ENCODE measurements at regions not wholly inside any gene's neighbourhood (a gene's known extent, or its start where the extent isn't known, plus 50 kb on each side); places are given as distances from the start of the nearest gene placed in this dataset.
"Not testable (repeated sequence)": the region's sequence is repeated elsewhere in the genome, so short reads cannot be mapped to it uniquely, and the experiment has no call there.

DNA sequence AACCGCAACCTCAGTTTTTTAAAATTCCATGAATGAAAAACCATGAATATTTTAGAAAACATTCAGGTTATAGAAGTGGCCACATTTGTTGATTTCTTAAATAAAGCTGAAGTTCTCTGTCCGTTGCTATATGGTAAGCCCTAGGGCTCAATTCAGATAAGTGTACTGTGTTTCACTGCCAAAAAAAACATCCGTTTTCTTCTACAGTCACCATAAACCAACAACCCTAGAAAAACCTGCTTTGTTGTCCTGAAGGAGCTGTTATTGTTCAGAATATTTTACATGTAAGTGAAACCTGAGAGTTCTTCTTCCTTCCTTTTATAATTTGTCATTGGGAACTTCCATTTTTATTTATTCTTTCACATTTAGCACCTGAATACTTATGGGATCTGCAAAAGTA lies 274.1 kb downstream of the TFAP2A start:
- peaks cover 0 to 3% (median 0%) of the 10 kb centered on the region in 5 donors for H3K36me3 Mint-ChIP-seq
- H3K27ac ChIP-seq (ENCODE audit: low read depth, low read length), result no peak overlapping the region
- intact Hi-C loops (cut with micrococcal nuclease), result no loop called here
- ATAC-seq (no peak), DNase-seq (no peak)
- no peaks in the 10 kb centered on the region for H3K36me3 ChIP-seq (ENCODE audit: control insufficient read depth in 2 of 3, insufficient read depth in 3 of 3, low read length in 3 of 3)
- CTCF ChIA-PET, result no interaction called here
- POLR2A ChIA-PET, result no interaction called here
- H3K27ac Mint-ChIP-seq, result no peak overlapping the region
- H3K9me3 Mint-ChIP-seq, result peaks cover 0 to 10% (median 0%) of the 10 kb centered on the region in 11 donors
- H3K4me1 ChIP-seq (ENCODE audit: control insufficient read depth in 2 of 2, insufficient read depth in 2 of 2, low read length in 2 of 2), result no peaks in the 10 kb centered on the region
- no peak overlapping the region for H3K4me3 Mint-ChIP-seq
- H3K4me1 Mint-ChIP-seq, result no peaks in the 10 kb centered on the region
- no peaks in the 10 kb centered on the region for H3K9me3 ChIP-seq (ENCODE audit: control insufficient read depth in 2 of 3, low read length in 3 of 3)
- H3K27me3 ChIP-seq (ENCODE audit: control insufficient read depth in 2 of 2, insufficient read depth in 2 of 2, low read length in 2 of 2), result no peaks in the 10 kb centered on the region
- no peak overlapping the region for H3K4me3 ChIP-seq (ENCODE audit: low read length)
- peaks cover 0 to 4% (median 0%) of the 10 kb centered on the region in 5 donors for H3K27me3 Mint-ChIP-seq

DNA sequence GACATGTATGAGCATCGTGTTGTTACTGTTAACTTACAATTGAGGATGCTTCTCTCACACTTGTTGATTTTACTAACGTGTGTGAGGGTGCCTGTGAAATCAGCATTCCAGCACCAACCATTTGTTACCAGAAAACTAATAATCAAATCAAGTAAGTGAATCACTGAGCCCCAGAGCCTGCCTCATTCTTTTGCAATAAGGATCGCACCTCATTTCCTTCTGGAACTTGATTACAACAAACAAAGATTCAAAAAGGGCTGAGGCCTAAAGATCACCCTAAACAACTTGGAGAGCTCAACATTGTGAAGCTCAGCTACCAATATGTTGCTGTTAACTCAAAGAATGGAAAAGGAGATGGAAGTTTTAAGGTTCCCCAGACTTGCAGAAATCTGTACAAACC lies 274.7 kb downstream of the TFAP2A start:
- DNase-seq, result no peak
- H3K4me3 ChIP-seq (ENCODE audit: low read length), result no peak overlapping the region
- Mint-ChIP-seq H3K9me3 (peaks cover 0 to 10% (median 2%) of the 10 kb centered on the region in 11 donors), H3K36me3 (peaks cover 0 to 3% (median 0%) of the 10 kb centered on the region in 5 donors), H3K27me3 (peaks cover 0 to 4% (median 0%) of the 10 kb centered on the region in 5 donors), H3K4me3 (no peak overlapping the region), H3K27ac (no peak overlapping the region), H3K4me1 (no peaks in the 10 kb centered on the region)
- intact Hi-C loops (cut with micrococcal nuclease), result no loop called here
- no peaks in the 10 kb centered on the region for H3K9me3 ChIP-seq (ENCODE audit: control insufficient read depth in 2 of 3, low read length in 3 of 3)
- no peak for ATAC-seq
- ChIA-PET CTCF (no interaction called here), POLR2A (no interaction called here)
- no peaks in the 10 kb centered on the region for H3K36me3 ChIP-seq (ENCODE audit: control insufficient read depth in 2 of 3, insufficient read depth in 3 of 3, low read length in 3 of 3)
- H3K27ac ChIP-seq (ENCODE audit: low read depth, low read length), result no peak overlapping the region
- H3K27me3 ChIP-seq (ENCODE audit: control insufficient read depth in 2 of 2, insufficient read depth in 2 of 2, low read length in 2 of 2), result no peaks in the 10 kb centered on the region
- H3K4me1 ChIP-seq (ENCODE audit: control insufficient read depth in 2 of 2, insufficient read depth in 2 of 2, low read length in 2 of 2), result no peaks in the 10 kb centered on the region

DNA sequence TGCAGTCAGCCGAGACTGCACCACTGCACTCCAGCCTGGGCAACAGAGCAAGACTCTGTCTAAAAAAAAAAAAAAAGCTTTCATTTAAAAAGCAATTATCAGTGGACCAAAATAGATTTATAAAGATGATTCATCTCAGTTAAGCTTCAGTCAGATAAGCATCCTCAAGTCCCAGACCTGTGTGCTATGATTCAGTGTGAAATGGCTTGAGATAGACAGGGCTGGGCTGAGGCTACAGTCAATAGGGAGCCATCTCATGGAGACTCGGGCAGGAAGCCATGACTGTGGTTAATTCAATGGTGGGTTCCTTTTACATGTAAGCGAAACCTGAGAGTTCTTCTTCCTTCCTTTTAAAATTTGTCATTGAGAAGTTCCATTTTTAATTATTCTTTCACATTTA lies 276.0 kb downstream of the TFAP2A start:
- peaks cover 0 to 4% (median 0%) of the 10 kb centered on the region in 5 donors for H3K27me3 Mint-ChIP-seq
- no peak for ATAC-seq
- no peaks in the 10 kb centered on the region for H3K4me1 Mint-ChIP-seq
- H3K27ac Mint-ChIP-seq, result no peak overlapping the region
- no peak overlapping the region for H3K4me3 Mint-ChIP-seq
- ChIA-PET CTCF (interaction anchor here (0.7 kb wide), 1 partner anchor 29 kb away, joined by 3 read pairs; no protein-coding TSS in a partner anchor), POLR2A (no interaction called here)
- no peaks in the 10 kb centered on the region for H3K27me3 ChIP-seq (ENCODE audit: control insufficient read depth in 2 of 2, insufficient read depth in 2 of 2, low read length in 2 of 2)
- no peaks in the 10 kb centered on the region for H3K4me1 ChIP-seq (ENCODE audit: control insufficient read depth in 2 of 2, insufficient read depth in 2 of 2, low read length in 2 of 2)
- H3K36me3 ChIP-seq (ENCODE audit: control insufficient read depth in 2 of 3, insufficient read depth in 3 of 3, low read length in 3 of 3), result no peaks in the 10 kb centered on the region
- intact Hi-C loops (cut with micrococcal nuclease), result no loop called here
- no peak overlapping the region for H3K27ac ChIP-seq (ENCODE audit: low read depth, low read length)
- peaks cover 0 to 3% (median 0%) of the 10 kb centered on the region in 5 donors for H3K36me3 Mint-ChIP-seq
- DNase-seq, result no peak
- H3K9me3 ChIP-seq (ENCODE audit: control insufficient read depth in 2 of 3, low read length in 3 of 3), result no peaks in the 10 kb centered on the region
- peaks cover 0 to 10% (median 2%) of the 10 kb centered on the region in 11 donors for H3K9me3 Mint-ChIP-seq
- H3K4me3 ChIP-seq (ENCODE audit: low read length), result no peak overlapping the region

DNA sequence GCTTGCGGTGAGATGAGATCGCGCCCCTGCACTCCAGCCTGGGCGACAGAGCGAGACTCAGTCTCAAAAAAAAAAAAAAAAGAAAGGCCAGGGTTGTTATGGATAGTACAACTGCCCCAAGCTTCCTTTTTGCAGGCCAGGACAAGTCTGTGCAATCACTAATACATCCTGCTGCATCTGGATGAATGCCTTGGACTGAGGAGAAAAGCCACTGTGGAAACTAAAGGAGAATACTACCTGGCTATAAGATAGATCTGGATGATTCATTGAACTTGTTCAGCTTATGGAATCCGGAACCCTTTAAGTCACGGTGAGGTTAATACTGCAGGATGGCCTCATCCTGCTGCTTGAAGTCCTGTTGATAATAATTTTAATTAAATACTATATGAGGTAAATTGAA lies 278.2 kb downstream of the TFAP2A start:
- H3K4me3 ChIP-seq (ENCODE audit: low read length), result no peak overlapping the region
- H3K4me1 Mint-ChIP-seq, result no peaks in the 10 kb centered on the region
- H3K4me3 Mint-ChIP-seq, result no peak overlapping the region
- ChIA-PET POLR2A (no interaction called here), CTCF (no interaction called here)
- no peaks in the 10 kb centered on the region for H3K36me3 ChIP-seq (ENCODE audit: control insufficient read depth in 2 of 3, insufficient read depth in 3 of 3, low read length in 3 of 3)
- peaks cover 0 to 3% (median 0%) of the 10 kb centered on the region in 5 donors for H3K36me3 Mint-ChIP-seq
- no peaks in the 10 kb centered on the region for H3K4me1 ChIP-seq (ENCODE audit: control insufficient read depth in 2 of 2, insufficient read depth in 2 of 2, low read length in 2 of 2)
- H3K27me3 Mint-ChIP-seq, result no peaks in the 10 kb centered on the region
- DNase-seq (no peak), ATAC-seq (no peak)
- H3K27ac Mint-ChIP-seq, result no peak overlapping the region
- peaks cover 0 to 15% (median 2%) of the 10 kb centered on the region in 11 donors for H3K9me3 Mint-ChIP-seq
- H3K9me3 ChIP-seq (ENCODE audit: control insufficient read depth in 2 of 3, low read length in 3 of 3), result no peaks in the 10 kb centered on the region
- H3K27me3 ChIP-seq (ENCODE audit: control insufficient read depth in 2 of 2, insufficient read depth in 2 of 2, low read length in 2 of 2), result no peaks in the 10 kb centered on the region
- intact Hi-C loops (cut with micrococcal nuclease), result no loop called here
- H3K27ac ChIP-seq (ENCODE audit: low read depth, low read length), result no peak overlapping the region

DNA sequence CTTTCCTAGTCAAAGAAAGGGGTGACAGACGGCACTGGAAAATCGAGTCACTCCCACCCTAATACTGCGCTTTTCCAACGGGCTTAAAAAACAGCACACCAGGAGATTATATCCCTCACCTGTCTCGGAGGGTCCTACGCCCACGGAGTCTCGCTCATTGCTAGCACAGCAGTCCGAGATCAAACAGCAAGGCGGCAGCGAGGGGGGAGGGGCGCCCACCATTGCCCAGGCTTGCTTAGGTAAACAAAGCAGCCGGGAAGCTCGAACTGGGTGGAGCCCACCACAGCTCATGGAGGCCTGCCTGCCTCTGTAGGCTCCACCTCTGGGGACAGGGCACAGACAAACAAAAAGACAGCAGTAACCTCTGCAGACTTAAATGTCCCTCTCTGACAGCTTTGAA lies 280.7 kb downstream of the TFAP2A start:
- H3K27ac Mint-ChIP-seq; H3K9me3 ChIP-seq (ENCODE audit: control insufficient read depth in 2 of 3, low read length in 3 of 3); DNase-seq; H3K36me3 Mint-ChIP-seq; CTCF ChIA-PET; H3K4me1 ChIP-seq (ENCODE audit: control insufficient read depth in 2 of 2, insufficient read depth in 2 of 2, low read length in 2 of 2); intact Hi-C loops (cut with micrococcal nuclease); POLR2A ChIA-PET; H3K27ac ChIP-seq (ENCODE audit: low read depth, low read length); H3K4me3 ChIP-seq (ENCODE audit: low read length); H3K4me3 Mint-ChIP-seq; H3K36me3 ChIP-seq (ENCODE audit: control insufficient read depth in 2 of 3, insufficient read depth in 3 of 3, low read length in 3 of 3); H3K27me3 ChIP-seq (ENCODE audit: control insufficient read depth in 2 of 2, insufficient read depth in 2 of 2, low read length in 2 of 2); H3K27me3 Mint-ChIP-seq; ATAC-seq; H3K4me1 Mint-ChIP-seq: not testable (repeated sequence)
- H3K9me3 Mint-ChIP-seq, result peaks cover 0 to 21% (median 4%) of the 10 kb centered on the region in 11 donors

DNA sequence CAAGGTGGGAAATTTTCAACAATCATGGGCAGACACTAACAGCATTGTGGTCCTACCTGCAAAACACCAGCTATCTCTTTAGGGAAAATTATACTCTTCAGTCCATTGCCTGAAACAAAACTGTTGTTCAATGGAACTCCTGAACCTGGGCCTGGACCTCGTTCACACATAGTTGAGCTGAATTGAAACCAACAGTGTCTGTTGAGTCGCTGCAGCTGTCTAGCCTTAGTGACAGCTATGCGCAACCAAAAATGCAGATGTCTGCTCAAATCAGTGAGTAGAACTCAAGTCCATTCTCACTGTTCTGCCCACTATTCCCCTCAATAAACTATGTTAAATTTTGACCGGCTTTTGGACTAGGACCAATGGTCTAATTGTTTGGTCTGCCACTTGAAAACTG lies 286.2 kb downstream of the TFAP2A start:
- Mint-ChIP-seq H3K27ac (no peak overlapping the region), H3K4me1 (no peaks in the 10 kb centered on the region), H3K36me3 (no peaks in the 10 kb centered on the region), H3K9me3 (peaks cover 0 to 19% (median 0%) of the 10 kb centered on the region in 11 donors), H3K27me3 (peaks cover 0 to 11% (median 5%) of the 10 kb centered on the region in 5 donors), H3K4me3 (no peak overlapping the region)
- Histone ChIP-seq H3K27ac (ENCODE audit: low read depth, low read length) (no peak overlapping the region), H3K36me3 (ENCODE audit: control insufficient read depth in 2 of 3, insufficient read depth in 3 of 3, low read length in 3 of 3) (no peaks in the 10 kb centered on the region), H3K9me3 (ENCODE audit: control insufficient read depth in 2 of 3, low read length in 3 of 3) (no peaks in the 10 kb centered on the region), H3K4me3 (ENCODE audit: low read length) (no peak overlapping the region), H3K27me3 (ENCODE audit: control insufficient read depth in 2 of 2, insufficient read depth in 2 of 2, low read length in 2 of 2) (no peaks in the 10 kb centered on the region), H3K4me1 (ENCODE audit: control insufficient read depth in 2 of 2, insufficient read depth in 2 of 2, low read length in 2 of 2) (no peaks in the 10 kb centered on the region)
- no peak for ATAC-seq
- DNase-seq, result no peak
- CTCF ChIA-PET, result no interaction called here
- POLR2A ChIA-PET, result no interaction called here
- intact Hi-C loops (cut with micrococcal nuclease), result no loop called here

DNA sequence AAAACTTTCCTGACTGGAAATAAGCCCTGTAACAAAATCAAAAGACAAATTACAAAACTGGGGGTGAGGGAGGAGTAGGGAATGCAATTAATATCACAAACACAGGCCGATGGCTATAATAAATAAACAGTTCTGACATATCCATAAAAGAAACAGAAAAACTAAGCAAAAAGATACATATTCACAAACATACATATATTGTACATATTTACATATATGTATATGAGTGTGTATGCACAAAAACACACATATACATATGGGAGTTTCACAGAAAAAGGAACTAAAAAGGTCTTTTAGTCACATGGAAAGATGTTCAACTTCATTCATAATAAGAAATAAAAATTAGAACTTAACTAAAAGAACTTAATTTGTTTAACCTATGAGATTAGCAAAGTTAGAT lies 292.7 kb downstream of the TFAP2A start:
- Histone ChIP-seq H3K4me3 (ENCODE audit: low read length) (no peak overlapping the region), H3K27me3 (ENCODE audit: control insufficient read depth in 2 of 2, insufficient read depth in 2 of 2, low read length in 2 of 2) (no peaks in the 10 kb centered on the region), H3K4me1 (ENCODE audit: control insufficient read depth in 2 of 2, insufficient read depth in 2 of 2, low read length in 2 of 2) (no peaks in the 10 kb centered on the region), H3K36me3 (ENCODE audit: control insufficient read depth in 2 of 3, insufficient read depth in 3 of 3, low read length in 3 of 3) (no peaks in the 10 kb centered on the region), H3K27ac (ENCODE audit: low read depth, low read length) (no peak overlapping the region), H3K9me3 (ENCODE audit: control insufficient read depth in 2 of 3, low read length in 3 of 3) (no peaks in the 10 kb centered on the region)
- peaks cover 0 to 9% (median 0%) of the 10 kb centered on the region in 11 donors for H3K9me3 Mint-ChIP-seq
- ATAC-seq, result no peak
- DNase-seq, result no peak
- no peak overlapping the region for H3K4me3 Mint-ChIP-seq
- intact Hi-C loops (cut with micrococcal nuclease), result no loop called here
- CTCF ChIA-PET, result no interaction called here
- no peaks in the 10 kb centered on the region for H3K36me3 Mint-ChIP-seq
- no peak overlapping the region for H3K27ac Mint-ChIP-seq
- H3K4me1 Mint-ChIP-seq, result no peaks in the 10 kb centered on the region
- POLR2A ChIA-PET, result no interaction called here
- peaks cover 0 to 6% (median 4%) of the 10 kb centered on the region in 5 donors for H3K27me3 Mint-ChIP-seq
